ENCODE measurements at regions not wholly inside any gene's neighbourhood (a gene's known extent, or its start where the extent isn't known, plus 50 kb on each side); places are given as distances from the start of the nearest gene placed in this dataset.

DNA sequence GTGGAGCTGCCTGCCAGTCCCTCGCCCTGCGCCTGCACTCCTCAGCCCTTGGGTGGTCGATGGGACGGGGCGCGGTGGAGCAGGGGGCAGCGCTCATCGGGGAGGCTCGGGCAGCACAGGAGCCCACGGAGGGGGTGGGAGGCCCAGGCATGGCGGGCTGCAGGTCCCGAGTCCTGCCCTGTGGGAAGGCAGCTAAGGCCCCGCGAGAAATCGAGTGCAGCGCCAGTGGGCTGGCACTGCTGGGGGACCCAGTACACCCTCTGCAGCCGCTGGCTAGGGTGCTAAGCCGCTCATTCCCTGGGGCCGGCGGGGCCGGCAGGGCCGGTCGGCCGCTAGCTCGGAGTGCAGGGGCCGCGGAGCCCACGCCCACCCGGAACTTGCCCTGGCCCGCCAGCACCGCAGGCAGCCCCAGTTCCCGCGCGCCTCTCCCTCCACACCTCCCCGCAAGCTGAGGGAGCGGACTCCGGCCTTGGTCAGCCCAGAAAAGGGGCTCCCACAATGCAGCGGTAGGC, 565.9 kb upstream of the NRG3 start:
- Histone ChIP-seq H4K20me1 (ENCODE audit: insufficient read depth, low read length) (no peaks in the 10 kb centered on the region), H3K27ac (ENCODE audit: low read depth in 1 of 2, low read length in 2 of 2) (no peak overlapping the region), H3K36me3 (replicated peaks in 1 of 2; ENCODE audit: control insufficient read depth in 1 of 2, insufficient read depth in 2 of 2, low read length in 2 of 2) (no peaks in the 10 kb centered on the region), H3K27me3 (ENCODE audit: control insufficient read depth in 2 of 2, insufficient read depth in 2 of 2, low read length in 2 of 2) (no peaks in the 10 kb centered on the region), H2AFZ (ENCODE audit: insufficient read depth, low read depth, low read length, poor library complexity, severe bottlenecking) (no peak overlapping the region), H3K9ac (ENCODE audit: insufficient read depth, low read length, poor library complexity, severe bottlenecking) (no peak overlapping the region), H3K4me2 (replicated peaks; ENCODE audit: extremely low read depth, low read length, poor library complexity, severe bottlenecking) (no peak overlapping the region), H3K79me2 (ENCODE audit: insufficient read depth, low read length) (no peaks in the 10 kb centered on the region), H3K9me3 (replicated peaks in 1 of 2; ENCODE audit: control insufficient read depth in 1 of 2, insufficient read depth in 1 of 2, low read length in 2 of 2) (peaks cover 0 to 12% of the 10 kb centered on the region in 2 donors), H3K4me1 (ENCODE audit: control insufficient read depth in 1 of 2, insufficient read depth in 2 of 2, low read length in 2 of 2) (no peaks in the 10 kb centered on the region), H3K4me3 (replicated peaks in 1 of 3; ENCODE audit: low read depth in 2 of 3, low read length in 3 of 3) (no peak overlapping the region)
- TF ChIP-seq, protein P1, sequence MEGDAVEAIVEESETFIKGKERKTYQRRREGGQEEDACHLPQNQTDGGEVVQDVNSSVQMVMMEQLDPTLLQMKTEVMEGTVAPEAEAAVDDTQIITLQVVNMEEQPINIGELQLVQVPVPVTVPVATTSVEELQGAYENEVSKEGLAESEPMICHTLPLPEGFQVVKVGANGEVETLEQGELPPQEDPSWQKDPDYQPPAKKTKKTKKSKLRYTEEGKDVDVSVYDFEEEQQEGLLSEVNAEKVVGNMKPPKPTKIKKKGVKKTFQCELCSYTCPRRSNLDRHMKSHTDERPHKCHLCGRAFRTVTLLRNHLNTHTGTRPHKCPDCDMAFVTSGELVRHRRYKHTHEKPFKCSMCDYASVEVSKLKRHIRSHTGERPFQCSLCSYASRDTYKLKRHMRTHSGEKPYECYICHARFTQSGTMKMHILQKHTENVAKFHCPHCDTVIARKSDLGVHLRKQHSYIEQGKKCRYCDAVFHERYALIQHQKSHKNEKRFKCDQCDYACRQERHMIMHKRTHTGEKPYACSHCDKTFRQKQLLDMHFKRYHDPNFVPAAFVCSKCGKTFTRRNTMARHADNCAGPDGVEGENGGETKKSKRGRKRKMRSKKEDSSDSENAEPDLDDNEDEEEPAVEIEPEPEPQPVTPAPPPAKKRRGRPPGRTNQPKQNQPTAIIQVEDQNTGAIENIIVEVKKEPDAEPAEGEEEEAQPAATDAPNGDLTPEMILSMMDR (IDR thresholded peaks at IDR 0.05) = no peak
- no peaks in the 10 kb centered on the region for H3K36me3 Mint-ChIP-seq
- H3K4me3 Mint-ChIP-seq = no peak overlapping the region
- H3K4me1 Mint-ChIP-seq = no peaks in the 10 kb centered on the region
- H3K27ac Mint-ChIP-seq = no peak overlapping the region
- intact Hi-C loops (cut with micrococcal nuclease) = no loop called here
- DNase-seq = no peak
- 95% methylated on average over 22 of the region's 38 CpGs for WGBS (ENCODE audit: insufficient coverage)
- H3K9me3 Mint-ChIP-seq = peaks cover 2 to 13% (median 6%) of the 10 kb centered on the region in 7 donors
- peaks cover 0 to 2% (median 0%) of the 10 kb centered on the region in 3 donors for H3K27me3 Mint-ChIP-seq (ENCODE audit: low read depth in 3 of 3)

DNA sequence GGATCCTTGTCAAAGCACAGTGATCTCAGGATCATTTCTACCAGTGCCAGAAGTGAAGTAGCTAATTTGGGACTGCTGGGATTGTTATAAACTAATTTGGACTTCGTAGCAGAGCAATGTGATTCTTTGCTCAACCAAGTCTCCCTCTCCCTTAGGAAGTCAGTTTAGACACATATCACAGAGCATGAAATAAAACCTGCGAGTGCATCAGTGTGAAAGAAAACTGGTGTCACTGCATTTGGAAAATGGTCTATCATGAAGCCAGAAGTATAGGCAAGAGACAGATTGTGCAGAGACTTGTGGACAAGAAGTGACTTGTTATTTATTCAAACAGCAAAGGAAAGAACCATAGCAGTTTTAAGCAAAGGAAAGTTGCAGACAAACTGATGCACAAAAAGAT, 560.5 kb upstream of the NRG3 start:
- intact Hi-C loops (cut with micrococcal nuclease) = no loop called here
- Histone ChIP-seq H3K27me3 (ENCODE audit: control insufficient read depth in 2 of 2, insufficient read depth in 2 of 2, low read length in 2 of 2) (no peaks in the 10 kb centered on the region), H3K9ac (ENCODE audit: insufficient read depth, low read length, poor library complexity, severe bottlenecking) (no peak overlapping the region), H3K27ac (ENCODE audit: low read depth in 1 of 2, low read length in 2 of 2) (no peak overlapping the region), H3K4me2 (replicated peaks; ENCODE audit: extremely low read depth, low read length, poor library complexity, severe bottlenecking) (no peak overlapping the region), H3K79me2 (ENCODE audit: insufficient read depth, low read length) (no peaks in the 10 kb centered on the region), H2AFZ (ENCODE audit: insufficient read depth, low read depth, low read length, poor library complexity, severe bottlenecking) (no peak overlapping the region), H3K36me3 (replicated peaks in 1 of 2; ENCODE audit: control insufficient read depth in 1 of 2, insufficient read depth in 2 of 2, low read length in 2 of 2) (no peaks in the 10 kb centered on the region), H3K9me3 (replicated peaks in 1 of 2; ENCODE audit: control insufficient read depth in 1 of 2, insufficient read depth in 1 of 2, low read length in 2 of 2) (peaks cover 0 to under 1% of the 10 kb centered on the region in 2 donors), H4K20me1 (ENCODE audit: insufficient read depth, low read length) (no peaks in the 10 kb centered on the region), H3K4me3 (replicated peaks in 1 of 3; ENCODE audit: low read depth in 2 of 3, low read length in 3 of 3) (no peak overlapping the region), H3K4me1 (ENCODE audit: control insufficient read depth in 1 of 2, insufficient read depth in 2 of 2, low read length in 2 of 2) (no peaks in the 10 kb centered on the region)
- 100% methylated on average over 1 of the region's 2 CpGs for WGBS (ENCODE audit: insufficient coverage)
- no peaks in the 10 kb centered on the region for H3K27me3 Mint-ChIP-seq (ENCODE audit: low read depth in 3 of 3)
- no peak for DNase-seq
- H3K36me3 Mint-ChIP-seq = no peaks in the 10 kb centered on the region
- H3K27ac Mint-ChIP-seq = no peak overlapping the region
- TF ChIP-seq, protein P1 (IDR thresholded peaks at IDR 0.05) = no peak
- H3K4me1 Mint-ChIP-seq = no peaks in the 10 kb centered on the region
- H3K4me3 Mint-ChIP-seq = no peak overlapping the region
- H3K9me3 Mint-ChIP-seq = peaks cover 0 to 4% (median 0%) of the 10 kb centered on the region in 7 donors
